Natural killer cell (primary cell): ENCODE measurements at regions not wholly inside any gene's neighbourhood (a gene's known extent, or its start where the extent isn't known, plus 50 kb on each side); places are given as distances from the start of the nearest gene placed in this dataset.

Experiments
- ATAC-seq, 3 donors: fragments of 150-1000 bp in 2 of 3; fragments of 200-7000 bp in 1 of 3; cut with Tn5 transposase; 1 replicate in 1 of 3; 2 replicates in 2 of 3; pipeline ENCODE4 v1.10.0; 2021; ENCODE audit warnings: mild to moderate bottlenecking in 2 of 3, moderate library complexity in 2 of 3
- DNase-seq, 2 donors: peaks; one replicate each; pipeline versions ENCODE4 v3.0.0 to v3.0.0-alpha.2; 2013 to 2021; ENCODE audit warnings: mixed read lengths in 1 of 2
- H3K27ac ChIP-seq: one replicate; pipeline ENCODE4 v1.5.1; 2013; ENCODE audit warnings: mild to moderate bottlenecking, low read length
- H3K27me3 ChIP-seq: one replicate; pipeline ENCODE4 v1.6.1; 2013; ENCODE audit warnings: low read length; ENCODE audit not compliant: control insufficient read depth, insufficient read depth
- H3K36me3 ChIP-seq: one replicate; pipeline ENCODE4 v1.6.1; 2013; ENCODE audit warnings: low read length; ENCODE audit not compliant: control insufficient read depth, insufficient read depth
- H3K4me1 ChIP-seq: one replicate; pipeline ENCODE4 v1.6.1; 2013; ENCODE audit warnings: low read length; ENCODE audit not compliant: control insufficient read depth, insufficient read depth
- H3K4me3 ChIP-seq: one replicate; pipeline ENCODE4 v1.5.1; 2013; ENCODE audit warnings: low read length
- H3K9me3 ChIP-seq: one replicate; pipeline ENCODE4 v1.6.1; 2013; ENCODE audit warnings: low read length; ENCODE audit not compliant: control insufficient read depth, insufficient read depth
- H3K27ac Mint-ChIP-seq, 2 donors: one replicate each; pipeline ENCODE4 v1.8.0; 2022; ENCODE audit warnings: mild to moderate bottlenecking in 2 of 2, mixed read lengths in 2 of 2, moderate library complexity in 1 of 2
- H3K27me3 Mint-ChIP-seq, 2 donors: one replicate each; pipeline ENCODE4 v1.8.0; 2022; ENCODE audit warnings: low read depth in 2 of 2, mixed read lengths in 2 of 2
- H3K36me3 Mint-ChIP-seq: one replicate; pipeline ENCODE4 v1.8.0; 2022; ENCODE audit warnings: mixed read lengths
- H3K4me1 Mint-ChIP-seq, 2 donors: one replicate each; pipeline ENCODE4 v1.8.0; 2022; ENCODE audit warnings: mixed read lengths in 2 of 2
- H3K4me3 Mint-ChIP-seq: one replicate; pipeline ENCODE4 v1.8.0; 2022; ENCODE audit warnings: mild to moderate bottlenecking, moderate library complexity, mixed read lengths
- H3K9me3 Mint-ChIP-seq, 2 donors: one replicate each; pipeline ENCODE4 v1.8.0; 2022; ENCODE audit warnings: mixed read lengths in 2 of 2
- CTCF ChIP-seq: fragments of 200-600 bp; IDR thresholded peaks from one replicate; pipeline ENCODE4 v1.8.0; 2022; ENCODE audit warnings: antibody characterized with exemption
- WGBS: methylation state at CpG from one replicate; pipeline ENCODE4 v1.1.7; 2013; ENCODE audit warnings: missing lambda C conversion rate; ENCODE audit not compliant: insufficient coverage; 5-methylcytosine and 5-hydroxymethylcytosine counted together
- intact Hi-C: fragments of 100-400 bp; cut with micrococcal nuclease; formaldehyde crosslinking; loops from one replicate; pipeline ENCODE4 v1.14.2; 2022

- Histone ChIP-seq H3K9me3 (no peaks in the 10 kb centered on the region), H3K27me3 (peaks cover 2% of the 10 kb centered on the region), H3K4me1 (no peaks in the 10 kb centered on the region), H3K4me3 (no peak overlapping the region), H3K27ac (no peak overlapping the region), H3K36me3 (no peaks in the 10 kb centered on the region)
- DNase-seq: no peak
- no CpG with 5 or more reads among the region's 1 CpG for WGBS
- no peak for TF ChIP-seq CTCF
- no peak overlapping the region for H3K27ac Mint-ChIP-seq
- no peak overlapping the region for H3K4me3 Mint-ChIP-seq
- H3K4me1 Mint-ChIP-seq: no peaks in the 10 kb centered on the region
- peaks cover 0 to 11% of the 10 kb centered on the region in 2 donors for H3K27me3 Mint-ChIP-seq
- no peaks in the 10 kb centered on the region for H3K36me3 Mint-ChIP-seq
- H3K9me3 Mint-ChIP-seq: peaks cover 0 to 2% of the 10 kb centered on the region in 2 donors
- intact Hi-C loops: no loop called here
- no peak for ATAC-seq
Measured at GRCh38 chr15:81830520-81830919, 215.3 kb downstream of the MEX3B start.

- no peaks in the 10 kb centered on the region for H3K36me3 Mint-ChIP-seq
- intact Hi-C loops: no loop called here
- Histone ChIP-seq H3K27ac (no peak overlapping the region), H3K4me3 (no peak overlapping the region), H3K4me1 (no peaks in the 10 kb centered on the region), H3K36me3 (no peaks in the 10 kb centered on the region), H3K9me3 (no peaks in the 10 kb centered on the region), H3K27me3 (peaks cover 2% of the 10 kb centered on the region)
- H3K4me3 Mint-ChIP-seq: no peak overlapping the region
- 90% methylated on average over 4 of the region's 4 CpGs for WGBS
- ATAC-seq (no peak), DNase-seq (no peak)
- H3K27ac Mint-ChIP-seq: no peak overlapping the region
- peaks cover 0 to 11% of the 10 kb centered on the region in 2 donors for H3K27me3 Mint-ChIP-seq
- no peaks in the 10 kb centered on the region for H3K4me1 Mint-ChIP-seq
- no peak for TF ChIP-seq CTCF
- peaks cover 0 to 2% of the 10 kb centered on the region in 2 donors for H3K9me3 Mint-ChIP-seq
Measured at GRCh38 chr15:81829918-81830317, 215.9 kb downstream of the MEX3B start.

GRCh38 chr15:81828135-81828534, 217.7 kb downstream of the MEX3B start:
- DNase-seq: no peak

More at GRCh38 chr15:81828135-81828534, 217.7 kb downstream of the MEX3B start:
- no peaks in the 10 kb centered on the region for H3K4me1 ChIP-seq
- H3K4me3 ChIP-seq: no peak overlapping the region
- TF ChIP-seq CTCF: no peak
- H3K4me3 Mint-ChIP-seq: no peak overlapping the region
- peaks cover 2% of the 10 kb centered on the region for H3K27me3 ChIP-seq
- H3K9me3 Mint-ChIP-seq: peaks cover 0 to 2% of the 10 kb centered on the region in 2 donors
- ATAC-seq: no peak
- H3K27me3 Mint-ChIP-seq: peaks cover 0 to 9% of the 10 kb centered on the region in 2 donors
- H3K36me3 Mint-ChIP-seq: no peaks in the 10 kb centered on the region
- H3K4me1 Mint-ChIP-seq: no peaks in the 10 kb centered on the region
- intact Hi-C loops: no loop called here
- H3K9me3 ChIP-seq: no peaks in the 10 kb centered on the region
- H3K36me3 ChIP-seq: no peaks in the 10 kb centered on the region
- H3K27ac ChIP-seq: no peak overlapping the region
- H3K27ac Mint-ChIP-seq: no peak overlapping the region
